ENCODE measurements at regions not wholly inside any gene's neighbourhood (a gene's known extent, or its start where the extent isn't known, plus 50 kb on each side); places are given as distances from the start of the nearest gene placed in this dataset.
A peak's percentile ranks its signal among the peaks of the same experiment; 100 is the strongest.
"Not testable (repeated sequence)": the region's sequence is repeated elsewhere in the genome, so short reads cannot be mapped to it uniquely, and the experiment has no call there.

DNA sequence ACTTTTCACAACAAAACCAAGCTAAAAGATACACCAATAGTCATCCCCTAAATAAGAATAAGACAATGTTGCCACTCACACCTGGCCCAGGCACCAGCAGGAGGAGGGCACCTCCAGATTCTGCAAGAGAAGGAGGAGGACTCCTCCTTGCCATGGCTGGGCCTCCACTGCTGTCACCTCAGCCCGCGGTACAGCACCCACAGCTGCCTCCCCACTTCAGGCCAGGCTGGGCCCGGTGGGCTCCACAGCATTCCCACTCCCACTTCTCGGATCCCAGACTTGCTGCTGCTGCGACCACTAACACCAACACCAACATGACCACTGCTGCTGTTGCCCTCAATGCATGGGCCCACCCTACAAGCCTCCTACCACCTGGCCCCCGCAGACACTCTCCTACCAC is 95.3 kb upstream of the POTED start:
- not testable (repeated sequence) for DNase-seq

GRCh38 chr21:13515980-13516379 is 93.6 kb upstream of the POTED start:
- DNase-seq = not testable (repeated sequence)

DNA sequence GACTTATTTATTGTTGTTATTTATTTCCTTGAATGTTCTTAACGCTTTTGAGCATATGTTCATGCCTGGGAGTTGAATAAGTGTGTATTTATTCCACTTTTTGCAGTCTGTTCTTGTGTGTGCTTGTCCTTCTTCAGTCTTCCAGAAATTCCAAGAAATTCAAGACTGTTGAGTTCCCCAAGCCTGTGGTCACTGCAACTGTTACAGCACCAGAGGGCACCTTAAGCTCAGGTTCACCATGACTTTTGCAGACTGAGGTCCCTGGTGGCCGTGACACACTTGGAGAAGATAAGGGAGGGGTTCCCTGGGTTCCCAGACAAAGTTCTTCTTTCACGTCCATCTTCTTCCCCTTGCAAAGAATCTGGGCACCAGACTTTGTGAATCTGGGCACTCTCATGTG is 89.6 kb upstream of the POTED start:
- not testable (repeated sequence) for DNase-seq

DNA sequence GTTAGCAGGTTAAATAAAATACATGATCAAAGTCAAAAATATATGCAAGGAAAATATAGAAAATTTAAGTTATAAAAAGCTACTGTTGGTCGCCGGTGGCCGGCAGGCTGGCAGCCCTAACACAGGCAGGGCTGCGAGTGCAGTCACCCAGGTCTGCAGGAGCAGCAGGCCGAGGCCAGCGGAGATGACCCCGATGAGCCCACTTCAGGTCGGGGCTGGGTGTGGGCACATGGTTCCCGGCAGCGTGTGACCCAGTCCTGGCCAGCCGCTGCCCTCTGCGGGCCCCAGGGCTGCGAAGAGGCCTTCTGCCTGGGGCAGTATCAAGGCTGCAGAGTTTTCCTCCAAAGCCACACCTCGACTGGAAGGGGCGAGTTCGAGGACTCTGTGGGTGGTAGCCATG is 84.6 kb upstream of the POTED start:
- not testable (repeated sequence) for DNase-seq

DNA sequence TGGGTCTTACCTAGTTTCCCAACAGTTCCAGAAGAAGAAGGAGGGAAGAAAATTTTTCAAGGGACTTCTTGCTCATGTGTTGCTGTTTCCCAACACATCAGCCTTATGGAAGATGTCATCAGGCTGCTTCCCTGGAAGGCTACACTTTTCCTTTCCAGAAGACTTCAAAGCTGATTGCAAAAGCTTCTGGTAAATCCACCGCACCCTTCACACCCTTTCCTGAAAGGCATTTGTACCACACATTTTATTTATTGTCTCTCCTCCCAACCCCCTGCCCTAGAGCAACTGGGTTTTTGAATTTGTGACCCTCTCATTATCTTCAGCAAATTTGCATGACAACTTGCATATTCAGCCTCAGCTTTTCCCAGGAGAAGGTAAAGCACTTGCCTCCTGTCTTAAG is 80.5 kb upstream of the POTED start:
- DNase-seq = not testable (repeated sequence)

DNA sequence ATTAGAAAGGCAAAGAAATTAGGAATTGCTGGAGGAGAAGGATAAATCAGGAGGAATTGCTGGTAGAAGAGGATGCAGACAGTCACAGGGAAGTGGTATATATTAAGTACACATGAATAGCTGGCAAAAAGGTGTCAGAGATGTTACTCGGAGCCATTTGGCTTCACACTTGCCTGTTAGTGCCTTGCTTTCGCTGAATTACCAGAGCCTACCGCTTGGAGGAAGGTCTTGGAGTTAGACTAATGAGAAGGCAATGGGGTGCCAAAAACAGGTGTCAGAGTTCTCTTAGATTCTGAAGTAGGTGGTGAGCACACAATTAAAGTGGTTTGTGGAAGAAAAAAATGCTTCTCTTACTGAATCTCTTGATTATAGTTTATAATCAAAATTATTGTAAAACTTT is 79.9 kb upstream of the POTED start:
- not testable (repeated sequence) for DNase-seq

DNA sequence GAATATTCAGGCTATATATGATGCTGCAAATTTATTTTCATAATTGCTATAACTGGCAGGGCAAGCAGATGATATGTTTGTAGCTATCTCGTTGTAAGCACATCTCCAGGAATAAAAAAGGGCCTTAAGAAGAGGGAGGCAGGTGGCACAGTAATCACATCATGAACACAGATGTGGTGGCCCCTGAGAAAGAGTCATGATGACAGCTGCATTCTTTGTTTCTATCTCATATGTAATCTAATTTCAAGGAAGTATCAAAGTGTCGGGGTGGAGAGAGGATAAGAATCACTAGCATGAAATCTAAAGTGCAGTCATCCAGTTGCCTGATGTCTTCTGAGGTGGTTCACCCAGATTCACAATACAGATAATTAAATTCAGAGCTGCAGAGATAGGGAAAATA is 78.9 kb upstream of the POTED start:
- not testable (repeated sequence) for DNase-seq

GRCh38 chr21:13543482-13543881 is 66.1 kb upstream of the POTED start:
- DNase-seq = not testable (repeated sequence)

- peak in 3 of 6 experiments; percentile 4 to 13 (median 12) for DNase-seq
Measured at GRCh38 chr21:13545525-13545924, 64.1 kb upstream of the POTED start.

All from stimulated activated naive CD4-positive, alpha-beta T cell (primary cell).